ENCODE measurements at regions not wholly inside any gene's neighbourhood (a gene's known extent, or its start where the extent isn't known, plus 50 kb on each side); places are given as distances from the start of the nearest gene placed in this dataset.

GRCh38 chr10:59965899-59966650 lies 59.7 kb upstream of the CCDC6 start:
- no peaks in the 10 kb centered on the region for H3K9me3 ChIP-seq
- TF ChIP-seq POLR2A (IDR thresholded peaks at IDR 0.05) (no peak), EP300 (IDR thresholded peaks at IDR 0.05) (no peak), POLR2AphosphoS5 (IDR thresholded peaks at IDR 0.05) (no peak), CTCF (IDR thresholded peaks at IDR 0.05) (no peak)
- H3K27ac ChIP-seq = no peak overlapping the region
- DNase-seq = no peak
- no peaks in the 10 kb centered on the region for H3K4me1 ChIP-seq
- H3K36me3 ChIP-seq = no peaks in the 10 kb centered on the region
- ATAC-seq (ENCODE audit: low FRiP score in 2 of 2) = no peak
- no peaks in the 10 kb centered on the region for H3K27me3 ChIP-seq
- WGBS, 2 donors = 89 to 92% methylated on average over 6 of the region's 6 CpGs
- no peak overlapping the region for H3K4me3 ChIP-seq

GRCh38 chr10:59962756-59963155 lies 56.4 kb upstream of the CCDC6 start:
- TF ChIP-seq EP300 (IDR thresholded peaks at IDR 0.05) (no peak), POLR2A (IDR thresholded peaks at IDR 0.05) (no peak)
- DNase-seq = no peak
- no peaks in the 10 kb centered on the region for H3K27me3 ChIP-seq
- H3K4me1 ChIP-seq = no peaks in the 10 kb centered on the region
- H3K27ac ChIP-seq = no peak overlapping the region
- no peak for ATAC-seq (ENCODE audit: low FRiP score in 2 of 2)
- no peaks in the 10 kb centered on the region for H3K9me3 ChIP-seq
- no peaks in the 10 kb centered on the region for H3K36me3 ChIP-seq
- H3K4me3 ChIP-seq = no peak overlapping the region
- 80 to 91% methylated on average over 4 of the region's 4 CpGs for WGBS, 2 donors

GRCh38 chr10:59960751-59961150 lies 54.4 kb upstream of the CCDC6 start:
- H3K4me1 ChIP-seq = no peaks in the 10 kb centered on the region
- no peaks in the 10 kb centered on the region for H3K36me3 ChIP-seq
- TF ChIP-seq CTCF (IDR thresholded peaks at IDR 0.05) (no peak), POLR2A (IDR thresholded peaks at IDR 0.05) (no peak), POLR2AphosphoS5 (IDR thresholded peaks at IDR 0.05) (no peak), EP300 (IDR thresholded peaks at IDR 0.05) (no peak)
- DNase-seq (no peak), ATAC-seq (ENCODE audit: low FRiP score in 2 of 2) (no peak)
- no peaks in the 10 kb centered on the region for H3K27me3 ChIP-seq
- no peaks in the 10 kb centered on the region for H3K9me3 ChIP-seq
- no peak overlapping the region for H3K27ac ChIP-seq
- no peak overlapping the region for H3K4me3 ChIP-seq

GRCh38 chr10:59959504-59960018 lies 53.2 kb upstream of the CCDC6 start:
- no peaks in the 10 kb centered on the region for H3K36me3 ChIP-seq
- no peak for DNase-seq
- H3K4me3 ChIP-seq = no peak overlapping the region
- WGBS, 2 donors = 77 to 79% methylated on average over 4 of the region's 4 CpGs
- no peak overlapping the region for H3K27ac ChIP-seq
- no peak for ATAC-seq (ENCODE audit: low FRiP score in 2 of 2)
- no peak for TF ChIP-seq POLR2A (IDR thresholded peaks at IDR 0.05)
- TF ChIP-seq CTCF (IDR thresholded peaks at IDR 0.05) = no peak
- TF ChIP-seq EP300 (IDR thresholded peaks at IDR 0.05) = no peak
- TF ChIP-seq POLR2AphosphoS5 (IDR thresholded peaks at IDR 0.05) = no peak
- no peaks in the 10 kb centered on the region for H3K9me3 ChIP-seq
- no peaks in the 10 kb centered on the region for H3K27me3 ChIP-seq
- H3K4me1 ChIP-seq = no peaks in the 10 kb centered on the region

- Histone ChIP-seq H3K4me1 (no peaks in the 10 kb centered on the region), H3K27ac (no peak overlapping the region), H3K27me3 (no peaks in the 10 kb centered on the region), H3K36me3 (no peaks in the 10 kb centered on the region), H3K4me3 (no peak overlapping the region), H3K9me3 (no peaks in the 10 kb centered on the region)
- ATAC-seq (ENCODE audit: low FRiP score in 2 of 2) (no peak), DNase-seq (no peak)
- TF ChIP-seq CTCF (IDR thresholded peaks at IDR 0.05) = no peak
- no peak for TF ChIP-seq EP300 (IDR thresholded peaks at IDR 0.05)
- no peak for TF ChIP-seq POLR2AphosphoS5 (IDR thresholded peaks at IDR 0.05)
- TF ChIP-seq POLR2A (IDR thresholded peaks at IDR 0.05) = no peak
- WGBS, 2 donors = 85 to 87% methylated on average over 5 of the region's 5 CpGs
These were observed 52.5 kb upstream of the CCDC6 start for GRCh38 chr10:59958882-59959281.

All from upper lobe of left lung (tissue), 6 donors.